Endothelial cell of hepatic sinusoid (primary cell): ENCODE measurements at regions not wholly inside any gene's neighbourhood (a gene's known extent, or its start where the extent isn't known, plus 50 kb on each side); places are given as distances from the start of the nearest gene placed in this dataset.

ENCODE experiments used
- in situ Hi-C: cut with HindIII; loops from 2 replicates; pipeline ENCODE4 v1.10.0; 2017; ENCODE audit warnings: low sequenced_read_pairs

GRCh38 chr7:155870334-155871180, 58.3 kb upstream of the SHH start:
- in situ Hi-C loops, result no loop called here

GRCh38 chr7:155869784-155870076, 57.5 kb upstream of the SHH start:
- in situ Hi-C loops, result no loop called here

DNA sequence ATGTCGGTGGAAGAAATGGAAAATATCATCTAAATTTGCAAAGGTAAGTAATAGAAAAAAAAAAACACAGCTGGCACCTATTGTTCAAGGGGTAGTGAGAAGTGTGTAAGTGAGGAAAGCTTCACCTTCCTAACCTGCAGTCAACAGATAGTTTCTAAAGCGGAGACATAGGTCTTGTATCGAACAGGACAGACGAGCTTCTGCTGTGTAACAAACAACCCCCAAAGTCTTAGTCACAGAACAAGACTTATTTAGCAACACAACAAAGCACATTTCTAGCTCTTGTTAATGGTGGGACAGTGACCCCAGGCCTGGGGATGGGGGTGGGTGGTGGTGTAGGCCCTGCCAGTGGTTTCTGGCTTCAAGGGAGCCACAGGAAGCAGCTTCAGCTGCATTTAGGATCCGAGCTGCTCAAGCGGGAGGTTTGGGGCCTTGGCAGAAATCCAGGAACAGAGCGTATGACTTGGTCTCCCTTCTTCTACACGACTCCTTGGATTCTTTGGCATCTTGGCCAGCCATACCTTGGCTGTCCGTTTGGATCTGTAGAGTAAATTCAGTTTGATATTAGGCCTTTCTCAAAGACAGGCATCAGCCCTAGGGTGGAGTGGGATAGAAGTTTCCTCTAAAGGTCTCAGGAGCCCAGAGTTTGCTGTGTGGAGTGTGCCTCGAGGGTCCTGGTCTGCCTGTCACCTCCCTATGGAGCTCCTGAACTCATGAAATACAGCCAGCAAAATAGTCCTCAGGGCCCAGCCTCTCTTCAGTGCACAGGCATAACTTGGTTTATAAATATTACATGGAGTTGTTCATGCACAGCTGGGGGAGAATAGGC, 56.9 kb upstream of the SHH start:
- in situ Hi-C loops, result no loop called here

DNA sequence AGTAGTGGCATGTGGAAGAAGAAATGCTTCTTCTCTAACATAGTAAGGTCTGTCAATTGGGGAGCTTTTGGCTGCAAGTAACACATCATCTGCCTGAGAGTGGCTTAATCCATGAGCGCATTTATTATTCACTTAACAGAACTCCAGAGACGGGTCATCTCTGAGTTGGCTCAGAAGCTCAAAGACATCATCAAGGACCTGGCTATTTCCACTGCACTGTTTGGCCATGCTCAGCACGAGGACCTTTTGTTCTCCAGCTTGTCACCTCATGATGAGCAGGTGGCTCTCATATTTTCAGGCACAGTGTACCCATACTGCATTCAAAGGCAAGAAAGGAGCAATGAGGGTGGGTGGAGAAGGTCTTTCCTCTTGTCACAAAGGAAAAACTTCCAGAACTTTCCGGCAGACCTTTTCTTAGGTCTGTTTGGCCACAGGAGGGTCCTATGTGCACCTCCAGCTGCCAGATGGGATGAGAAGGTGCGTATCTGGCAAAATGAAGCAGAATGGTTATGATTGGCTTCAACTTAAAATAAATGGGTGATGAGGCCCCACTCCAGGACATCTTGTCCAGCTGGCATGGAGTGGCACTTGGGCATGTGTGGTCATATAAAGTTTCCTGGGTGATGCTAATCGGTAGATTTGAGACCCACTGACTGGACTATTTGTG, 55.6 kb upstream of the SHH start:
- in situ Hi-C loops, result no loop called here

- in situ Hi-C loops, result no loop called here
Observed at GRCh38 chr7:155867280-155867679, 55.0 kb upstream of the SHH start.

- in situ Hi-C loops, result no loop called here
Observed at GRCh38 chr7:155865830-155866525, 53.7 kb upstream of the SHH start.

DNA sequence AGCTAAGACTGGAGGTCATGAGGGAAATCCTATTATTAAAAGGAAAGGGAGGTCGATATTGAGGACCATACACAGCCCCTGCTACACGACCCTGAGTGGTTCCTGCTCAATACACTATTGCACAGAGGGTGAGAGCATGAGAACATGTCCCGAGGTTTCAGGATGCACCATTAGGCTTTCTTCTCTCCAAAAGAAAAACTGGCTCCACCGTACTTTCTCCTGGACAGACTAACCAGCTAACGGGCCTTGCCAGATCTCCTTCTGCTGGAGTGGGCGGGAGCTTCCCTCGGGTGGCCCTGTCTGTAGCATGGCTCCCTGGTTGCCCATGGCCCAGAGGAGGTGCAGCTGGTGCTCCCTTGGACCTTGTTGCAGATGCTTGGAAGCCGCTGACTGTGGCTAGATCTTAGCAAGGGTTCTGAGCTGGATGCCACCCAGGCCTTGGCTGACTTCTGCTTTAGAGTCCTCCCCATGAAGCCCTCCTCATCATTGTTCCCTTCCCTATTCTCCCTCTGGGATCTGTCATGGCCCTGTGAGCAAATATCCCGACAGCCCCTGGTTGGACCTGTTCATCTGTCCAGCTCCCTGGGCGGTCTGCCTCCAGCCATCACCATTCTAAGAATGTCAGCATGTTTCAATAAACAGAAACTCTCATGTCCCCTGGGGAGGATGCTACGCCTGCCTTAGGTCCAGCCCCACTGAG, 52.9 kb upstream of the SHH start:
- in situ Hi-C loops, result no loop called here

- in situ Hi-C loops, result no loop called here
Observed at GRCh38 chr7:155864271-155864985, 52.2 kb upstream of the SHH start.

DNA sequence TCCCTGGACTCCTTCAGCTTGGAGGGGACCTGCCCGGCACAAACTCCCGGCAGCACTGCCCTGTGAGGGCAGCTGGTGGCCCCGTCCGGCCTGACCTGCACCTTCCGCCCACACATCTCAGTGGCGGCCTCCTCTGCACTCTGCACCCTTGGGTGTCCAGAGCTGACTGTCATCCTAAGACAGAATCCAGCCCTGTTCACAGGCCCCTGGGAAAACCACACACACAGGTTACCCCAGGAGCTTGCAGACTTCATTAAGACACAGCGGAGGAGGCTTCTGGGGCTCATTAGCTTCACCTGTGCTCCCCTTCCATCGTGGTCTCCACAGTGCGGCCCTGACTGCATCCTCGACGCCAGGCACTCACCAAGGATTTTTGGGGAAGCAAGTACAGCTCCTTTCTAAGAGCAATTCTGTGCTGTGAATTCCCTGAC, 51.5 kb upstream of the SHH start:
- in situ Hi-C loops, result no loop called here

- in situ Hi-C loops, result no loop called here
Observed at GRCh38 chr7:155862123-155862892, 50.0 kb upstream of the SHH start.
